Thymus (tissue), 11 donors: ENCODE measurements at regions not wholly inside any gene's neighbourhood (a gene's known extent, or its start where the extent isn't known, plus 50 kb on each side); places are given as distances from the start of the nearest gene placed in this dataset.

Source experiments
- DNase-seq, 9 donors: peaks; one replicate each; pipeline ENCODE4 v3.0.0-alpha.2; 2013; ENCODE audit warnings: low spot score in 9 of 9, low read depth in 6 of 9, missing footprints in 1 of 9
- H3K27ac ChIP-seq, 2 donors: one replicate each; pipeline ENCODE4 v1.5.1; 2013; ENCODE audit warnings: control low read depth in 1 of 2, low read depth in 1 of 2, low read length in 1 of 2, mild to moderate bottlenecking in 1 of 2, moderate library complexity in 1 of 2
- H3K27me3 ChIP-seq, 2 donors: one replicate each; pipeline ENCODE4 v1.5.1; 2013; ENCODE audit warnings: low read length in 1 of 2; ENCODE audit not compliant: control insufficient read depth in 2 of 2, insufficient read depth in 1 of 2
- H3K36me3 ChIP-seq, 2 donors: one replicate each; pipeline ENCODE4 v1.5.1; 2013; ENCODE audit warnings: low read length in 1 of 2, mild to moderate bottlenecking in 1 of 2, moderate library complexity in 1 of 2; ENCODE audit not compliant: control insufficient read depth in 2 of 2, insufficient read depth in 2 of 2
- H3K4me1 ChIP-seq, 2 donors: one replicate each; pipeline ENCODE4 v1.5.1; 2013; ENCODE audit warnings: low read length in 2 of 2; ENCODE audit not compliant: control insufficient read depth in 2 of 2, insufficient read depth in 2 of 2
- H3K4me3 ChIP-seq, 2 donors: one replicate each; pipeline ENCODE4 v1.5.1; 2013; ENCODE audit warnings: low read length in 2 of 2, control low read depth in 1 of 2, mild to moderate bottlenecking in 1 of 2
- H3K9me3 ChIP-seq, 2 donors: one replicate each; pipeline ENCODE4 v1.5.1; 2013; ENCODE audit warnings: low read length in 1 of 2, mild to moderate bottlenecking in 1 of 2; ENCODE audit not compliant: control insufficient read depth in 2 of 2, insufficient read depth in 1 of 2
- WGBS: extraction: QIAGEN DNeasy Blood & Tissue Kit; methylation state at CpG from one replicate; pipeline ENCODE4 v1.1.7; 2013; 5-methylcytosine and 5-hydroxymethylcytosine counted together
- donor health status: healthy.

DNA sequence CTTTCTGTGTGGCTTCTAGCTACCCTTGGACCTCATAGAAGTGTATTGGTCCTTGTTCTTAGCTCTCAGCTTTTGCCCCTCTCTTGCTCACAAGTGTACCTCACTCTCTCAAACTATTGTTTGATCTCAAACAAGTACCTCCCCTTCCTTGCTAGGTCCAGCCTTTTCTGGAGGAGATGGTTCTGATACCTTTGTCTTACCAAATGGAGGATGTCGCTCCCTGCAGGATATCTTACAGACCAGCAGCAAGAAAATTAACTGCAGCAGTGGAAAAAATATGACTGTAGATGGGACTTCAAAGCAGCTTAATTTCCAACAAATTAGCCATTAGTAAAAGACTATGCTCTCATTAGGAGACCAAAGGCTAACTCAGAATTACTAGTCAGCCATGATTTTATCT, 388.1 kb upstream of the ROBO2 start:
- H3K4me3 ChIP-seq = no peak overlapping the region
- H3K27ac ChIP-seq = no peak overlapping the region
- DNase-seq = no peak
- no peaks in the 10 kb centered on the region for H3K9me3 ChIP-seq
- H3K4me1 ChIP-seq = no peaks in the 10 kb centered on the region
- no peaks in the 10 kb centered on the region for H3K27me3 ChIP-seq
- WGBS = 77% methylated on average over 1 of the region's 1 CpG
- H3K36me3 ChIP-seq = no peaks in the 10 kb centered on the region

DNA sequence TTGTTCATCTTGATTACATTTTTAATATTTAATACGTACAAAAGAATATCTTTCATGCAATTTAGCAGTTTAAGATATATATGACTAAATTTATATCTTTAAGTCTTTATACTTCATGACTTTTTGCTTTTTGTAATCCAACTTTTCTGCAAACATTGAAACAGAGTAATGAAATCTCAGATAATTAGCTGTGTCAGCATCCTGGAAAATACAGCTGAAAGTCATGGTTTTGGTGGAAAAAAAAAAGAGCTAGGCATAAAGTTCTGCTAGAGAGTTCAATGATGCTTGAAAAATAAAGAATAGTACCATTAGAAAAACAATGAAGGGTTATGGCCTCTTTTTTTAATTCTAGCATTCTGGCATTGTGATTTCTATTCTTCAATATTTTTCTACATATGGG, 387.4 kb upstream of the ROBO2 start:
- DNase-seq = no peak
- Histone ChIP-seq H3K27ac (no peak overlapping the region), H3K4me3 (no peak overlapping the region), H3K27me3 (no peaks in the 10 kb centered on the region), H3K9me3 (no peaks in the 10 kb centered on the region), H3K36me3 (no peaks in the 10 kb centered on the region), H3K4me1 (no peaks in the 10 kb centered on the region)
- WGBS = 83% methylated on average over 1 of the region's 1 CpG

GRCh38 chr3:76653640-76654251, 386.2 kb upstream of the ROBO2 start:
- H3K4me3 ChIP-seq = no peak overlapping the region
- H3K36me3 ChIP-seq = no peaks in the 10 kb centered on the region
- DNase-seq = no peak
- H3K27me3 ChIP-seq = no peaks in the 10 kb centered on the region
- no peaks in the 10 kb centered on the region for H3K9me3 ChIP-seq
- H3K27ac ChIP-seq = no peak overlapping the region
- H3K4me1 ChIP-seq = no peaks in the 10 kb centered on the region
- 91% methylated on average over 6 of the region's 6 CpGs for WGBS

GRCh38 chr3:76656531-76657070, 383.3 kb upstream of the ROBO2 start:
- Histone ChIP-seq H3K27ac (no peak overlapping the region), H3K27me3 (no peaks in the 10 kb centered on the region), H3K36me3 (no peaks in the 10 kb centered on the region), H3K9me3 (no peaks in the 10 kb centered on the region), H3K4me1 (no peaks in the 10 kb centered on the region), H3K4me3 (no peak overlapping the region)
- 83% methylated on average over 4 of the region's 4 CpGs for WGBS
- DNase-seq = no peak

- Histone ChIP-seq H3K9me3 (no peaks in the 10 kb centered on the region), H3K27ac (no peak overlapping the region), H3K4me3 (no peak overlapping the region), H3K27me3 (no peaks in the 10 kb centered on the region), H3K36me3 (no peaks in the 10 kb centered on the region), H3K4me1 (no peaks in the 10 kb centered on the region)
- no peak for DNase-seq
- WGBS = 96% methylated on average over 5 of the region's 5 CpGs
These were observed 382.0 kb upstream of the ROBO2 start for GRCh38 chr3:76657909-76658308.

GRCh38 chr3:76661527-76662250, 378.2 kb upstream of the ROBO2 start:
- no peak overlapping the region for H3K27ac ChIP-seq
- H3K27me3 ChIP-seq = no peaks in the 10 kb centered on the region
- H3K4me1 ChIP-seq = no peaks in the 10 kb centered on the region
- H3K9me3 ChIP-seq = no peaks in the 10 kb centered on the region
- H3K4me3 ChIP-seq = no peak overlapping the region
- 78% methylated on average over 3 of the region's 3 CpGs for WGBS
- DNase-seq = no peak
- H3K36me3 ChIP-seq = no peaks in the 10 kb centered on the region

DNA sequence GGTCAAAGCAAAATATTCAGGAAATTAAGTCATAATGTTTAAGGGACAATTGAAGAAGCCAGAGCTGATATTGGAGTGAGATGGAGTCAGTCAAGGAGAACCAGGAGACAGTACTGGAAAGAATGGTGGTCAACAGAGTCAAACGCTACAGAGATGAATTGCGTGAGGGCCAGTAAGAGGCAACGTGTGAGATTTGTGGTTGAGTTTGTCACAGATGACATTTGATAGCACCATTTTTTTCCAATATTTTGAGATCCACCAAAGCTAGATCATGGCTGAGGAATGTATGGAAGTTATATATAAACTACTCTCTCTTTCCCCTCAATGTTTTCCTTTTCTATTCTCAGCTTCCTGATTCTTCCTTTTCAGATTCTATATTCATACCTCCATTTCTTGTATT, 375.1 kb upstream of the ROBO2 start:
- H3K4me3 ChIP-seq = no peak overlapping the region
- H3K27me3 ChIP-seq = no peaks in the 10 kb centered on the region
- no peak for DNase-seq
- no peaks in the 10 kb centered on the region for H3K9me3 ChIP-seq
- H3K36me3 ChIP-seq = no peaks in the 10 kb centered on the region
- 96% methylated on average over 3 of the region's 3 CpGs for WGBS
- no peaks in the 10 kb centered on the region for H3K4me1 ChIP-seq
- H3K27ac ChIP-seq = no peak overlapping the region

- Histone ChIP-seq H3K27ac (no peak overlapping the region), H3K4me1 (no peaks in the 10 kb centered on the region), H3K36me3 (no peaks in the 10 kb centered on the region), H3K27me3 (no peaks in the 10 kb centered on the region), H3K4me3 (no peak overlapping the region), H3K9me3 (no peaks in the 10 kb centered on the region)
- 96% methylated on average over 4 of the region's 4 CpGs for WGBS
- DNase-seq = no peak
These were observed 371.2 kb upstream of the ROBO2 start for GRCh38 chr3:76668653-76669052.

GRCh38 chr3:76669322-76669721, 370.6 kb upstream of the ROBO2 start:
- DNase-seq = no peak
- WGBS = 95% methylated on average over 5 of the region's 5 CpGs
- Histone ChIP-seq H3K9me3 (no peaks in the 10 kb centered on the region), H3K36me3 (no peaks in the 10 kb centered on the region), H3K27ac (no peak overlapping the region), H3K27me3 (no peaks in the 10 kb centered on the region), H3K4me1 (no peaks in the 10 kb centered on the region), H3K4me3 (no peak overlapping the region)
